ENCODE measurements at regions not wholly inside any gene's neighbourhood (a gene's known extent, or its start where the extent isn't known, plus 50 kb on each side); places are given as distances from the start of the nearest gene placed in this dataset.

DNA sequence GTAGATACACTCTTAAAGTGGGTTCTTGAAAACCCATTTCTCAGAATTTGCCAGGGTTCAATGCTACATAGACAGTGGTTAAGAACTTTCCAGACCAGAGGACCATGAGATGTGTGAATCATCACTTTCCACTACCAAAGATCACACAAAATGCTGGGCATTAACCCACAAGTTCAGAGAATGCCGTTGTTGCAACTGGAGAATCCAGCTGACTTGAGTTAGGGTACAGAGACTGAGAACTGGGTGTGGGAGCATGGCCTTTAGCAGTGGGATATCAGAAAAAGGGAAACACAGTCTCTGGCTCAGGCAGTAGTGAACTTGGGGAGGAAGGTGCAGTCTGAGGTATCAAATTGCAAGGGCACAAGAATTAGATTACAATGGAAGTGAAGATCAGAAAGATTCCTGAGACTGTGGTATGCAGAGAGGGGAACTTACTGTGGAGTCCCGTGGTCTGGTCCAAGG, 51.5 kb upstream of the WDFY2 start:
- RAD21 ChIA-PET (ENCODE audit: unreplicated experiment) = no interaction called here
- POLR2A ChIA-PET = no interaction called here
- intact Hi-C loops (cut with micrococcal nuclease; ENCODE audit: unreplicated experiment) = no loop called here
- ATAC-seq (no peak), DNase-seq (ENCODE audit: low read depth, low spot score) (no peak), FAIRE-seq (no peak)
- Histone ChIP-seq H3K4me3 (no peak overlapping the region), H4K20me1 (ENCODE audit: control insufficient read depth, insufficient read depth) (no peaks in the 10 kb centered on the region), H3K79me2 (ENCODE audit: control insufficient read depth, insufficient read depth, low read length) (no peaks in the 10 kb centered on the region), H3K36me3 (ENCODE audit: control insufficient read depth in 2 of 2, insufficient read depth in 2 of 2, low read length in 1 of 2) (no peaks in the 10 kb centered on the region), H3K9me3 (replicated peaks; ENCODE audit: control insufficient read depth, insufficient read depth, low read length) (no peaks in the 10 kb centered on the region; the same call in 1 of the 3 replicates), H3K27ac (ENCODE audit: control insufficient read depth, insufficient read depth) (no peak overlapping the region), H2AFZ (ENCODE audit: control insufficient read depth, low read depth, low read length) (no peak overlapping the region), H3K27me3 (replicated peaks in 1 of 2; ENCODE audit: control insufficient read depth in 2 of 2, insufficient read depth in 2 of 2, low read length in 1 of 2) (no peaks in the 10 kb centered on the region), H3K4me2 (ENCODE audit: control insufficient read depth, insufficient read depth) (no peak overlapping the region), H3K9ac (ENCODE audit: control insufficient read depth, insufficient read depth, low read length) (no peak overlapping the region), H3K4me1 (ENCODE audit: control insufficient read depth, insufficient read depth, low read length) (peaks cover 8% of the 10 kb centered on the region)
- TF ChIP-seq ETV6 (conservative IDR thresholded peaks at IDR 0.05 in 1 of 2, IDR thresholded peaks at IDR 0.05 in 1 of 2; ENCODE audit: borderline replicate concordance in 1 of 2, low read depth in 1 of 2) (no peak), SP1 (IDR thresholded peaks at IDR 0.05; ENCODE audit: low read depth, low read length) (no peak), CREM (IDR thresholded peaks at IDR 0.05; ENCODE audit: low read depth) (no peak), EGR1 (IDR thresholded peaks at IDR 0.05; ENCODE audit: borderline replicate concordance in 1 of 2, low read depth in 2 of 2, low read length in 2 of 2) (no peak), CHD4 (IDR thresholded peaks at IDR 0.05) (no peak), NFYB (IDR thresholded peaks at IDR 0.05; ENCODE audit: insufficient read depth, low read depth, low read length) (no peak), JUND (IDR thresholded peaks at IDR 0.05; ENCODE audit: low read depth, low read length) (no peak), ZZZ3 (IDR thresholded peaks at IDR 0.05; ENCODE audit: control insufficient read depth, insufficient read length, low read depth) (no peak)
- TF ChIP-seq, protein P1, sequence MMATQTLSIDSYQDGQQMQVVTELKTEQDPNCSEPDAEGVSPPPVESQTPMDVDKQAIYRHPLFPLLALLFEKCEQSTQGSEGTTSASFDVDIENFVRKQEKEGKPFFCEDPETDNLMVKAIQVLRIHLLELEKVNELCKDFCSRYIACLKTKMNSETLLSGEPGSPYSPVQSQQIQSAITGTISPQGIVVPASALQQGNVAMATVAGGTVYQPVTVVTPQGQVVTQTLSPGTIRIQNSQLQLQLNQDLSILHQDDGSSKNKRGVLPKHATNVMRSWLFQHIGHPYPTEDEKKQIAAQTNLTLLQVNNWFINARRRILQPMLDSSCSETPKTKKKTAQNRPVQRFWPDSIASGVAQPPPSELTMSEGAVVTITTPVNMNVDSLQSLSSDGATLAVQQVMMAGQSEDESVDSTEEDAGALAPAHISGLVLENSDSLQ (IDR thresholded peaks at IDR 0.05) = no peak
- TF ChIP-seq, protein P2, sequence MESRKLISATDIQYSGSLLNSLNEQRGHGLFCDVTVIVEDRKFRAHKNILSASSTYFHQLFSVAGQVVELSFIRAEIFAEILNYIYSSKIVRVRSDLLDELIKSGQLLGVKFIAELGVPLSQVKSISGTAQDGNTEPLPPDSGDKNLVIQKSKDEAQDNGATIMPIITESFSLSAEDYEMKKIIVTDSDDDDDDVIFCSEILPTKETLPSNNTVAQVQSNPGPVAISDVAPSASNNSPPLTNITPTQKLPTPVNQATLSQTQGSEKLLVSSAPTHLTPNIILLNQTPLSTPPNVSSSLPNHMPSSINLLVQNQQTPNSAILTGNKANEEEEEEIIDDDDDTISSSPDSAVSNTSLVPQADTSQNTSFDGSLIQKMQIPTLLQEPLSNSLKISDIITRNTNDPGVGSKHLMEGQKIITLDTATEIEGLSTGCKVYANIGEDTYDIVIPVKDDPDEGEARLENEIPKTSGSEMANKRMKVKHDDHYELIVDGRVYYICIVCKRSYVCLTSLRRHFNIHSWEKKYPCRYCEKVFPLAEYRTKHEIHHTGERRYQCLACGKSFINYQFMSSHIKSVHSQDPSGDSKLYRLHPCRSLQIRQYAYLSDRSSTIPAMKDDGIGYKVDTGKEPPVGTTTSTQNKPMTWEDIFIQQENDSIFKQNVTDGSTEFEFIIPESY (IDR thresholded peaks at IDR 0.05) = no peak
- TF ChIP-seq, protein P3, sequence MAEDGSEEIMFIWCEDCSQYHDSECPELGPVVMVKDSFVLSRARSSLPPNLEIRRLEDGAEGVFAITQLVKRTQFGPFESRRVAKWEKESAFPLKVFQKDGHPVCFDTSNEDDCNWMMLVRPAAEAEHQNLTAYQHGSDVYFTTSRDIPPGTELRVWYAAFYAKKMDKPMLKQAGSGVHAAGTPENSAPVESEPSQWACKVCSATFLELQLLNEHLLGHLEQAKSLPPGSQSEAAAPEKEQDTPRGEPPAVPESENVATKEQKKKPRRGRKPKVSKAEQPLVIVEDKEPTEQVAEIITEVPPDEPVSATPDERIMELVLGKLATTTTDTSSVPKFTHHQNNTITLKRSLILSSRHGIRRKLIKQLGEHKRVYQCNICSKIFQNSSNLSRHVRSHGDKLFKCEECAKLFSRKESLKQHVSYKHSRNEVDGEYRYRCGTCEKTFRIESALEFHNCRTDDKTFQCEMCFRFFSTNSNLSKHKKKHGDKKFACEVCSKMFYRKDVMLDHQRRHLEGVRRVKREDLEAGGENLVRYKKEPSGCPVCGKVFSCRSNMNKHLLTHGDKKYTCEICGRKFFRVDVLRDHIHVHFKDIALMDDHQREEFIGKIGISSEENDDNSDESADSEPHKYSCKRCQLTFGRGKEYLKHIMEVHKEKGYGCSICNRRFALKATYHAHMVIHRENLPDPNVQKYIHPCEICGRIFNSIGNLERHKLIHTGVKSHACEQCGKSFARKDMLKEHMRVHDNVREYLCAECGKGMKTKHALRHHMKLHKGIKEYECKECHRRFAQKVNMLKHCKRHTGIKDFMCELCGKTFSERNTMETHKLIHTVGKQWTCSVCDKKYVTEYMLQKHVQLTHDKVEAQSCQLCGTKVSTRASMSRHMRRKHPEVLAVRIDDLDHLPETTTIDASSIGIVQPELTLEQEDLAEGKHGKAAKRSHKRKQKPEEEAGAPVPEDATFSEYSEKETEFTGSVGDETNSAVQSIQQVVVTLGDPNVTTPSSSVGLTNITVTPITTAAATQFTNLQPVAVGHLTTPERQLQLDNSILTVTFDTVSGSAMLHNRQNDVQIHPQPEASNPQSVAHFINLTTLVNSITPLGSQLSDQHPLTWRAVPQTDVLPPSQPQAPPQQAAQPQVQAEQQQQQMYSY (CRISPR knock-in tag; IDR thresholded peaks at IDR 0.05) = no peak
- in situ Hi-C loops (cut with MboI) = no loop called here
- CTCF ChIA-PET = interaction anchor here (1.0 kb wide), 1 partner anchor 265 kb away, joined by 3 read pairs; no protein-coding TSS in a partner anchor
- BruUV-seq (replicated peaks) = no TSS peak
- SMC1A ChIA-PET (ENCODE audit: uncharacterized antibody, unreplicated experiment) = interaction anchor here (1.8 kb wide), 1 partner anchor 20 kb away, joined by 6 read pairs; no protein-coding TSS in a partner anchor
- 50% methylated on average over 2 of the region's 2 CpGs for WGBS (ENCODE audit: insufficient coverage, insufficient replicate concordance, low lambda C conversion rate, missing lambda C conversion rate)

Measured in GM12878 (cell line).